H1 (cell line): ENCODE measurements at regions not wholly inside any gene's neighbourhood (a gene's known extent, or its start where the extent isn't known, plus 50 kb on each side); places are given as distances from the start of the nearest gene placed in this dataset.
"Not testable (repeated sequence)": the region's sequence is repeated elsewhere in the genome, so short reads cannot be mapped to it uniquely, and the experiment has no call there.

Experiments
- CTCF ChIA-PET: fragments of 300-600 bp; sonication (Branson Sonifier 250); formaldehyde crosslinking; loops from one replicate; lab custom pipeline; 2021; ENCODE audit not compliant: partially characterized antibody; lab: Charles Lee
- POLR2A ChIA-PET: fragments of 300-600 bp; sonication (Branson Sonifier 250); formaldehyde crosslinking; loops from one replicate; lab custom pipeline; 2021; ENCODE audit warnings: inconsistent platforms; ENCODE audit not compliant: partially characterized antibody; lab: Charles Lee
- DNase-seq, 2 experiments: peaks; one replicate each; pipeline versions ENCODE4 v3.0.0 to v3.0.0-alpha.2; 2010 to 2022; ENCODE audit warnings: low spot score in 2 of 2, low read depth in 1 of 2, mixed read lengths in 1 of 2
- FAIRE-seq: peaks from 2 replicates; lab custom pipeline; 2011; peaks lifted over from hg19 to GRCh38; lab: Jason Lieb, UNC
- H2AFZ ChIP-seq: 2 replicates; pipeline ENCODE4 v1.8.1; 2012; ENCODE audit warnings: low read length, inconsistent platforms
- H2AK5ac ChIP-seq: 2 replicates; pipeline ENCODE4 v1.6.1; 2013; ENCODE audit warnings: low read depth, low read length
- H2BK120ac ChIP-seq: replicated peaks from 2 replicates; pipeline ENCODE3; 2013; ENCODE audit warnings: low read depth, low read length, inconsistent platforms
- H2BK12ac ChIP-seq: 2 replicates; pipeline ENCODE4 v1.6.1; 2013; ENCODE audit warnings: low read depth, low read length
- H2BK15ac ChIP-seq: 2 replicates; pipeline ENCODE4 v1.6.1; 2013; ENCODE audit warnings: low read length
- H2BK20ac ChIP-seq: 2 replicates; pipeline ENCODE4 v1.6.1; 2013; ENCODE audit warnings: low read length
- H2BK5ac ChIP-seq: 2 replicates; pipeline ENCODE4 v1.6.1; 2013; ENCODE audit warnings: low read depth, low read length
- H3K14ac ChIP-seq: 2 replicates; pipeline ENCODE4 v1.6.1; 2013; ENCODE audit warnings: inconsistent platforms; ENCODE audit not compliant: insufficient read length
- H3K18ac ChIP-seq: 2 replicates; pipeline ENCODE4 v1.6.1; 2013; ENCODE audit warnings: low read length; ENCODE audit errors: extremely low read depth
- H3K23ac ChIP-seq: 2 replicates; pipeline ENCODE4 v1.6.1; 2013; ENCODE audit warnings: inconsistent platforms; ENCODE audit not compliant: insufficient read length
- H3K23me2 ChIP-seq: 2 replicates; pipeline ENCODE4 v1.6.1; 2013; ENCODE audit warnings: low read depth, low read length
- H3K27ac ChIP-seq: 2 replicates; pipeline ENCODE4 v1.6.1; 2011; ENCODE audit warnings: low read depth, low read length, inconsistent platforms
- H3K27me3 ChIP-seq, 4 experiments: replicated peaks in 1 of 4; 1 replicate in 1 of 4; 2 replicates in 3 of 4; pipeline versions ENCODE4 v1.6.1 to v1.8.1; 2011 to 2013; ENCODE audit warnings: low read length in 3 of 4, mild to moderate bottlenecking in 3 of 4, inconsistent platforms in 2 of 4, mixed read lengths in 2 of 4, moderate library complexity in 1 of 4; ENCODE audit not compliant: control insufficient read depth in 3 of 4, insufficient read depth in 3 of 4; ENCODE audit errors: extremely low read depth in 1 of 4
- H3K36me3 ChIP-seq, 4 experiments: 2 replicates each; pipeline versions ENCODE4 v1.6.1 to v1.8.1; 2011 to 2013; ENCODE audit warnings: mild to moderate bottlenecking in 4 of 4, low read length in 3 of 4, moderate library complexity in 2 of 4, control low read depth in 1 of 4, inconsistent platforms in 1 of 4; ENCODE audit not compliant: insufficient read depth in 4 of 4, control insufficient read depth in 2 of 4
- H3K4ac ChIP-seq: replicated peaks from 2 replicates; pipeline ENCODE3; 2013; ENCODE audit warnings: low read length, low read depth, mixed read lengths, inconsistent platforms; ENCODE audit not compliant: insufficient read length
- H3K4me1 ChIP-seq, 4 experiments: replicated peaks in 1 of 4; 1 replicate in 1 of 4; 2 replicates in 3 of 4; pipeline versions ENCODE4 v1.6.1 to v1.8.1; 2011 to 2013; ENCODE audit warnings: low read length in 3 of 4, inconsistent platforms in 2 of 4, mixed read lengths in 1 of 4; ENCODE audit not compliant: insufficient read depth in 4 of 4, control insufficient read depth in 3 of 4
- H3K4me2 ChIP-seq, 2 experiments: 2 replicates each; pipeline versions ENCODE4 v1.6.1 to v1.8.1; 2011 to 2013; ENCODE audit warnings: low read depth in 2 of 2, low read length in 2 of 2, control low read depth in 1 of 2, inconsistent platforms in 1 of 2, mild to moderate bottlenecking in 1 of 2; ENCODE audit not compliant: insufficient read depth in 1 of 2
- H3K4me3 ChIP-seq, 4 experiments: fragments of 200-600, 300-600 bp in 1 of 4; sonication (generic), shearing (Covaris generic), sonication (Bioruptor Twin) in 1 of 4; 2 replicates each; pipeline versions ENCODE4 v1.5.1 to v1.8.1; 2011 to 2016; ENCODE audit warnings: low read length in 4 of 4, low read depth in 3 of 4, control low read depth in 2 of 4, inconsistent platforms in 2 of 4, mild to moderate bottlenecking in 2 of 4, mixed read lengths in 1 of 4, moderate library complexity in 1 of 4; ENCODE audit not compliant: insufficient read depth in 2 of 4; ENCODE audit errors: extremely low read depth in 1 of 4
- H3K56ac ChIP-seq: replicated peaks from 2 replicates; pipeline ENCODE3; 2013; ENCODE audit warnings: low read depth, mild to moderate bottlenecking, mixed read lengths, low read length, inconsistent platforms; ENCODE audit not compliant: insufficient read length
- H3K79me1 ChIP-seq: 2 replicates; pipeline ENCODE4 v1.6.1; 2013; ENCODE audit warnings: low read depth, low read length, control low read depth
- H3K79me2 ChIP-seq, 2 experiments: 2 replicates each; pipeline versions ENCODE4 v1.6.1 to v1.8.1; 2012 to 2013; ENCODE audit warnings: low read length in 2 of 2, mild to moderate bottlenecking in 2 of 2, inconsistent platforms in 1 of 2; ENCODE audit not compliant: insufficient read depth in 2 of 2, control insufficient read depth in 1 of 2
- H3K9ac ChIP-seq, 4 experiments: replicated peaks in 1 of 4; 1 replicate in 1 of 4; 2 replicates in 3 of 4; pipeline versions ENCODE4 v1.6.1 to v1.8.1; 2011 to 2013; ENCODE audit warnings: low read depth in 3 of 4, low read length in 3 of 4, control low read depth in 2 of 4, mild to moderate bottlenecking in 2 of 4, moderate library complexity in 2 of 4, inconsistent platforms in 1 of 4; ENCODE audit errors: extremely low read depth in 1 of 4
- H3K9me3 ChIP-seq, 2 experiments: 2 replicates each; pipeline versions ENCODE4 v1.6.1 to v1.8.1; 2012 to 2013; ENCODE audit warnings: mild to moderate bottlenecking in 2 of 2, moderate library complexity in 2 of 2, control low read depth in 1 of 2, inconsistent platforms in 1 of 2, low read depth in 1 of 2, low read length in 1 of 2, mixed read lengths in 1 of 2; ENCODE audit not compliant: insufficient read depth in 2 of 2
- H4K20me1 ChIP-seq, 2 experiments: replicated peaks in 1 of 2; 2 replicates each; pipeline versions ENCODE3 to v1.8.1; 2011 to 2013; ENCODE audit warnings: inconsistent platforms in 2 of 2, low read length in 2 of 2, mild to moderate bottlenecking in 1 of 2; ENCODE audit not compliant: insufficient read depth in 2 of 2, control insufficient read depth in 1 of 2
- H4K5ac ChIP-seq: 2 replicates; pipeline ENCODE4 v1.6.1; 2013; ENCODE audit warnings: low read length, low read depth, mixed read lengths, inconsistent platforms; ENCODE audit not compliant: insufficient read length
- H4K8ac ChIP-seq: 2 replicates; pipeline ENCODE4 v1.8.0; 2013; ENCODE audit warnings: mild to moderate bottlenecking, moderate library complexity, low read length, inconsistent platforms; ENCODE audit not compliant: insufficient read depth; ENCODE audit errors: extremely low read depth
- H4K91ac ChIP-seq: replicated peaks from 2 replicates; pipeline ENCODE3; 2013; ENCODE audit warnings: low read length, mixed read lengths, inconsistent platforms; ENCODE audit not compliant: insufficient read length
- RFX5 ChIP-seq: IDR thresholded peaks from 2 replicates; pipeline ENCODE4 v1.6.1; 2011; ENCODE audit warnings: low read depth, low read length, improper control_type of control experiment, borderline replicate concordance
- WGBS, 2 experiments: shearing (Covaris generic) in 1 of 2; methylation state at CpG; one replicate each; pipeline versions ENCODE4 v1.1.6 to v1.1.7; 2013 to 2015; ENCODE audit warnings: low lambda C conversion rate in 2 of 2, mixed read lengths in 2 of 2, inconsistent platforms in 1 of 2, low coverage in 1 of 2, missing lambda C conversion rate in 1 of 2; ENCODE audit not compliant: insufficient replicate concordance in 2 of 2, insufficient coverage in 1 of 2, insufficient read length in 1 of 2; ENCODE audit errors: extremely low coverage in 1 of 2, missing lambda C conversion rate in 1 of 2; 5-methylcytosine and 5-hydroxymethylcytosine counted together

GRCh38 chr14:35925319-35925718, 99.2 kb downstream of the BRMS1L start (continued):
- no peak for TF ChIP-seq RFX5
- TF ChIP-seq, all 59 proteins: peak for 0

GRCh38 chr14:35922590-35922989, 96.5 kb downstream of the BRMS1L start:
- DNase-seq, H4K91ac ChIP-seq, H3K18ac ChIP-seq, H2BK20ac ChIP-seq, H3K4me3 ChIP-seq, H3K27me3 ChIP-seq, CTCF ChIA-PET, H2BK12ac ChIP-seq, H4K20me1 ChIP-seq, POLR2A ChIA-PET, H3K4me1 ChIP-seq, H3K23ac ChIP-seq, H2BK120ac ChIP-seq, H3K4ac ChIP-seq, H2BK5ac ChIP-seq, H2AK5ac ChIP-seq, H3K56ac ChIP-seq, H3K36me3 ChIP-seq, H3K9me3 ChIP-seq, H2BK15ac ChIP-seq, FAIRE-seq, H2AFZ ChIP-seq, H3K4me2 ChIP-seq, H3K9ac ChIP-seq, H3K79me1 ChIP-seq, H3K79me2 ChIP-seq, H3K23me2 ChIP-seq, H4K5ac ChIP-seq, H4K8ac ChIP-seq, H3K27ac ChIP-seq, H3K14ac ChIP-seq: not testable (repeated sequence)
- 91% methylated on average over 4 of the region's 4 CpGs; no CpG with 5 or more reads in 1 of the 2 experiments for WGBS, 2 experiments
